Astrocyte (in vitro differentiated cells and primary cell): ENCODE measurements at regions not wholly inside any gene's neighbourhood (a gene's known extent, or its start where the extent isn't known, plus 50 kb on each side); places are given as distances from the start of the nearest gene placed in this dataset.

Source experiments
- DNase-seq: peaks from one replicate; pipeline ENCODE4 v3.0.0-alpha.2; 2010; ENCODE audit warnings: low read depth
- FAIRE-seq: peaks from 2 replicates; lab custom pipeline; 2011; peaks lifted over from hg19 to GRCh38; lab: Jason Lieb, UNC
- H2AFZ ChIP-seq: 2 replicates; pipeline ENCODE4 v1.6.0; 2012; ENCODE audit warnings: low read depth, low read length, inconsistent platforms
- H3K27ac ChIP-seq: 2 replicates; pipeline ENCODE4 v1.5.1; 2011; ENCODE audit warnings: low read depth, low read length, inconsistent platforms
- H3K27me3 ChIP-seq: 2 replicates; pipeline ENCODE4 v1.6.0; 2011; ENCODE audit warnings: low read length, inconsistent platforms; ENCODE audit not compliant: insufficient read depth
- H3K36me3 ChIP-seq: 2 replicates; pipeline ENCODE4 v1.5.1; 2011; ENCODE audit warnings: low read length, inconsistent platforms; ENCODE audit not compliant: insufficient read depth
- H3K4me1 ChIP-seq: 2 replicates; pipeline ENCODE4 v1.5.1; 2011; ENCODE audit warnings: low read length, inconsistent platforms; ENCODE audit not compliant: insufficient read depth
- H3K4me2 ChIP-seq: 2 replicates; pipeline ENCODE4 v1.6.0; 2012; ENCODE audit warnings: low read length, inconsistent platforms
- H3K4me3 ChIP-seq: 2 replicates; pipeline ENCODE4 v1.5.1; 2011; ENCODE audit warnings: low read depth, mild to moderate bottlenecking, low read length, inconsistent platforms; ENCODE audit not compliant: insufficient read depth
- H3K79me2 ChIP-seq: 2 replicates; pipeline ENCODE4 v1.6.0; 2012; ENCODE audit warnings: mild to moderate bottlenecking, low read length, inconsistent platforms; ENCODE audit not compliant: insufficient read depth
- H3K9ac ChIP-seq: 2 replicates; pipeline ENCODE4 v1.6.0; 2012; ENCODE audit warnings: mild to moderate bottlenecking, low read length, inconsistent platforms
- H3K9me3 ChIP-seq: 2 replicates; pipeline ENCODE4 v1.5.1; 2012; ENCODE audit warnings: low read depth, mild to moderate bottlenecking, low read length, inconsistent platforms; ENCODE audit not compliant: insufficient read depth
- H4K20me1 ChIP-seq: 2 replicates; pipeline ENCODE4 v1.6.0; 2012; ENCODE audit warnings: low read length, inconsistent platforms; ENCODE audit not compliant: insufficient read depth
- H3K27ac Mint-ChIP-seq: one replicate; pipeline ENCODE4 v1.8.0; 2021; ENCODE audit warnings: mild to moderate bottlenecking, mixed read lengths; ENCODE audit not compliant: unreplicated experiment
- H3K27me3 Mint-ChIP-seq: one replicate; pipeline ENCODE4 v1.8.0; 2021; ENCODE audit warnings: low read depth, mixed read lengths; ENCODE audit not compliant: unreplicated experiment
- H3K36me3 Mint-ChIP-seq: one replicate; pipeline ENCODE4 v1.8.0; 2021; ENCODE audit warnings: low read depth, mixed read lengths; ENCODE audit not compliant: unreplicated experiment
- H3K4me1 Mint-ChIP-seq: one replicate; pipeline ENCODE4 v1.8.0; 2021; ENCODE audit warnings: low read depth, mixed read lengths; ENCODE audit not compliant: unreplicated experiment
- H3K4me3 Mint-ChIP-seq: one replicate; pipeline ENCODE4 v1.8.0; 2021; ENCODE audit warnings: mild to moderate bottlenecking, moderate library complexity, mixed read lengths; ENCODE audit not compliant: unreplicated experiment
- H3K9me3 Mint-ChIP-seq: one replicate; pipeline ENCODE4 v1.8.0; 2021; ENCODE audit warnings: mild to moderate bottlenecking, mixed read lengths; ENCODE audit not compliant: unreplicated experiment
- EZH2 ChIP-seq: IDR thresholded peaks from 2 replicates; pipeline ENCODE4 v1.6.1; 2012; ENCODE audit warnings: mild to moderate bottlenecking, low read length, inconsistent platforms; ENCODE audit not compliant: insufficient read depth
- TF ChIP-seq, protein P1 (sequence below): IDR thresholded peaks from 2 replicates; pipeline ENCODE4 v1.5.1; 2011; ENCODE audit warnings: low read depth, mild to moderate bottlenecking, inconsistent platforms, low read length, moderate library complexity; ENCODE audit not compliant: insufficient read depth

- Mint-ChIP-seq H3K4me3 (no peak overlapping the region), H3K4me1 (peaks cover 20% of the 10 kb centered on the region), H3K27me3 (peaks cover 29% of the 10 kb centered on the region), H3K9me3 (no peaks in the 10 kb centered on the region), H3K36me3 (no peaks in the 10 kb centered on the region), H3K27ac (no peak overlapping the region)
- FAIRE-seq = peak; percentile 98
- no peaks in the 10 kb centered on the region for H4K20me1 ChIP-seq
- no peak overlapping the region for H3K4me3 ChIP-seq
- peak overlapping the region; percentile 69 for H3K4me2 ChIP-seq
- peak overlapping the region; percentile 95 for H3K27ac ChIP-seq
- peak overlapping the region; percentile 79 for H3K9ac ChIP-seq
- no peak overlapping the region for H2AFZ ChIP-seq
- H3K4me1 ChIP-seq = peaks cover 39% of the 10 kb centered on the region
- TF ChIP-seq EZH2 = no peak
- TF ChIP-seq, protein P1, sequence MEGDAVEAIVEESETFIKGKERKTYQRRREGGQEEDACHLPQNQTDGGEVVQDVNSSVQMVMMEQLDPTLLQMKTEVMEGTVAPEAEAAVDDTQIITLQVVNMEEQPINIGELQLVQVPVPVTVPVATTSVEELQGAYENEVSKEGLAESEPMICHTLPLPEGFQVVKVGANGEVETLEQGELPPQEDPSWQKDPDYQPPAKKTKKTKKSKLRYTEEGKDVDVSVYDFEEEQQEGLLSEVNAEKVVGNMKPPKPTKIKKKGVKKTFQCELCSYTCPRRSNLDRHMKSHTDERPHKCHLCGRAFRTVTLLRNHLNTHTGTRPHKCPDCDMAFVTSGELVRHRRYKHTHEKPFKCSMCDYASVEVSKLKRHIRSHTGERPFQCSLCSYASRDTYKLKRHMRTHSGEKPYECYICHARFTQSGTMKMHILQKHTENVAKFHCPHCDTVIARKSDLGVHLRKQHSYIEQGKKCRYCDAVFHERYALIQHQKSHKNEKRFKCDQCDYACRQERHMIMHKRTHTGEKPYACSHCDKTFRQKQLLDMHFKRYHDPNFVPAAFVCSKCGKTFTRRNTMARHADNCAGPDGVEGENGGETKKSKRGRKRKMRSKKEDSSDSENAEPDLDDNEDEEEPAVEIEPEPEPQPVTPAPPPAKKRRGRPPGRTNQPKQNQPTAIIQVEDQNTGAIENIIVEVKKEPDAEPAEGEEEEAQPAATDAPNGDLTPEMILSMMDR = no peak
- peaks cover 4% of the 10 kb centered on the region for H3K27me3 ChIP-seq
- H3K79me2 ChIP-seq = no peaks in the 10 kb centered on the region
- no peaks in the 10 kb centered on the region for H3K9me3 ChIP-seq
- peak; percentile 99 for DNase-seq
- no peaks in the 10 kb centered on the region for H3K36me3 ChIP-seq
Measured at GRCh38 chr21:41615613-41616012, 107.7 kb upstream of the TMPRSS2 start.

DNA sequence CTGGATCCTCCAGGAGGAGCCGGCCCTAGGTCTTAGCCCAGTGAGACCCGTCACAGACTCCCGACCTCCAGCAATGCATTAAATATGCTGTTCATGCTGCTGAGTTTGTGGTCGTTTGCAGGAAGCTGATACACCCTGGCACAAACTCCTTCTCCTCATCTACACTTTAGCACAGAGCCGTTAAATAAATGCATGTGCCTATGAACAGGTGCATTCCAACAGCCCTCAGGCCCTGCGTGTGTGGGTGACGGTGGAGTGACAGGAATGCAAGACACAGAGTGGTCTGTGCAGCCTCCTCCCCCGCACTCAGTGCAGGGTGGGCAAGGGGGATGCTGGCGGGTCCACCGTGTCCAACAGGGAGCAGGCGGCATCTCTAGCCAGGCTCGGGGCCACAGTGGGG lies 106.6 kb upstream of the TMPRSS2 start:
- Histone ChIP-seq H3K4me3 (no peak overlapping the region), H3K9ac (peak overlapping the region; percentile 75), H3K4me2 (no peak overlapping the region), H4K20me1 (no peaks in the 10 kb centered on the region), H3K27me3 (peaks cover 4% of the 10 kb centered on the region), H3K9me3 (no peaks in the 10 kb centered on the region), H3K27ac (no peak overlapping the region), H2AFZ (no peak overlapping the region), H3K4me1 (peaks cover 39% of the 10 kb centered on the region), H3K36me3 (no peaks in the 10 kb centered on the region), H3K79me2 (no peaks in the 10 kb centered on the region)
- peak; percentile 29 for DNase-seq
- Mint-ChIP-seq H3K4me1 (peaks cover 20% of the 10 kb centered on the region), H3K27me3 (peaks cover 32% of the 10 kb centered on the region), H3K9me3 (no peaks in the 10 kb centered on the region), H3K36me3 (no peaks in the 10 kb centered on the region), H3K4me3 (no peak overlapping the region), H3K27ac (no peak overlapping the region)
- no peak for FAIRE-seq
- TF ChIP-seq, protein P1 = no peak
- TF ChIP-seq EZH2 = no peak

GRCh38 chr21:41613533-41613909 lies 105.6 kb upstream of the TMPRSS2 start:
- H3K27ac ChIP-seq = peak overlapping the region; percentile 78
- peak overlapping the region; percentile 61 for H3K4me2 ChIP-seq
- H3K36me3 Mint-ChIP-seq = peaks cover 1% of the 10 kb centered on the region

More at GRCh38 chr21:41613533-41613909, 105.6 kb upstream of the TMPRSS2 start:
- Histone ChIP-seq H3K4me1 (peaks cover 39% of the 10 kb centered on the region), H4K20me1 (no peaks in the 10 kb centered on the region), H2AFZ (peak overlapping the region; percentile 61), H3K36me3 (no peaks in the 10 kb centered on the region), H3K27me3 (peaks cover 4% of the 10 kb centered on the region), H3K4me3 (no peak overlapping the region), H3K9me3 (no peaks in the 10 kb centered on the region), H3K79me2 (no peaks in the 10 kb centered on the region), H3K9ac (peak overlapping the region; percentile 75)
- FAIRE-seq = no peak
- H3K4me3 Mint-ChIP-seq = no peak overlapping the region
- no peak for DNase-seq
- peaks cover 20% of the 10 kb centered on the region for H3K4me1 Mint-ChIP-seq
- peaks cover 3% of the 10 kb centered on the region for H3K9me3 Mint-ChIP-seq
- peak overlapping the region; percentile 55 for H3K27ac Mint-ChIP-seq
- TF ChIP-seq, protein P1 = no peak
- no peak for TF ChIP-seq EZH2
- peaks cover 32% of the 10 kb centered on the region for H3K27me3 Mint-ChIP-seq
